ENCODE measurements at regions not wholly inside any gene's neighbourhood (a gene's known extent, or its start where the extent isn't known, plus 50 kb on each side); places are given as distances from the start of the nearest gene placed in this dataset.

GRCh38 chr4:45455217-45455616, 668.6 kb downstream of the GABRG1 start:
- TF ChIP-seq POLR2A (IDR thresholded peaks at IDR 0.05; ENCODE audit: low read length) (no peak), GATA1 (IDR thresholded peaks at IDR 0.05; ENCODE audit: low read depth, low read length) (no peak)
